Ectodermal cell (in vitro differentiated cells): ENCODE measurements at regions not wholly inside any gene's neighbourhood (a gene's known extent, or its start where the extent isn't known, plus 50 kb on each side); places are given as distances from the start of the nearest gene placed in this dataset.

Experiments
- H3K27ac ChIP-seq: 2 replicates; pipeline ENCODE4 v1.7.0; 2013; ENCODE audit warnings: mild to moderate bottlenecking, low read depth, low read length; ENCODE audit not compliant: insufficient read depth, poor library complexity, severe bottlenecking
- H3K27me3 ChIP-seq: 2 replicates; pipeline ENCODE4 v1.7.0; 2013; ENCODE audit warnings: mild to moderate bottlenecking, low read length; ENCODE audit not compliant: insufficient read depth, control insufficient read depth, poor library complexity, severe bottlenecking
- H3K36me3 ChIP-seq: one replicate; pipeline ENCODE4 v1.7.0; 2013; ENCODE audit warnings: low read length; ENCODE audit not compliant: control insufficient read depth, insufficient read depth
- H3K4me1 ChIP-seq: one replicate; pipeline ENCODE4 v1.7.0; 2013; ENCODE audit warnings: low read length; ENCODE audit not compliant: control insufficient read depth, insufficient read depth
- H3K4me3 ChIP-seq: 2 replicates; pipeline ENCODE4 v1.7.0; 2013; ENCODE audit warnings: low read depth, low read length, control low read depth; ENCODE audit not compliant: insufficient read depth
- H3K9me3 ChIP-seq: 2 replicates; pipeline ENCODE4 v1.7.0; 2013; ENCODE audit warnings: mild to moderate bottlenecking, low read length, moderate library complexity; ENCODE audit not compliant: control insufficient read depth
- WGBS, 2 experiments: methylation state at CpG; one replicate each; pipeline ENCODE4 v1.1.7; 2013; ENCODE audit warnings: missing lambda C conversion rate in 2 of 2; 5-methylcytosine and 5-hydroxymethylcytosine counted together

DNA sequence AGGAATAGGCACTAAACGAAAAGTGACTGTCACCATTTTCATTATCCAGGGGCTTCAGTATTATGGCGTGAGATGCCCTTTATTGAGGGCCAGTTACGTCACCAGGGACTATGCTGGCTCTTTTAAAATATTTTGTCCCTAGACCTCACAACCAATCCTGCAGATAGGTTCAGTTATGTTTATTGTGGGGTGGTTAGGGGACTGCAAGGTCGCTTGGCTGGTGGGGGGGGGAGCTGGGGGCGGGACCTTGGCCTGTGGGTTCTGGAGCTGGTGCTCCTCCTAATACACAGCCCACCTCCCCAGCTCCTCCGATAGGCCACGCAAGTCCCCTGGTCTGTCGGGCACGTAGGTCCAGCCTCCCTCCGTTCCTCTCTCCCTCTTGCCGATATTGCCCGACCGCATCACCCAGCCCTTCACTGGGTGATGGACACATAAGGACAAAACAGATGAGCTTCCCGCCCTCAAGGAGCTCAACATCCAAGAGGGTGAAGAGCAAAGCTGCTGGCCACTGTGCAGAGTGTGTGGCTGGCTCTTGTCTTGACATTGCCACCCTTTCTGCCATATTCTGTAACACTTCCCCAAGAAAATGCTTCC is 271.8 kb downstream of the MATN1 start:
- H3K4me1 ChIP-seq = no peaks in the 10 kb centered on the region
- 86 to 87% methylated on average over 12 to 14 of the region's 14 CpGs for WGBS, 2 experiments
- H3K27me3 ChIP-seq = no peaks in the 10 kb centered on the region
- no peaks in the 10 kb centered on the region for H3K9me3 ChIP-seq
- no peak overlapping the region for H3K27ac ChIP-seq
- no peak overlapping the region for H3K4me3 ChIP-seq
- no peaks in the 10 kb centered on the region for H3K36me3 ChIP-seq

DNA sequence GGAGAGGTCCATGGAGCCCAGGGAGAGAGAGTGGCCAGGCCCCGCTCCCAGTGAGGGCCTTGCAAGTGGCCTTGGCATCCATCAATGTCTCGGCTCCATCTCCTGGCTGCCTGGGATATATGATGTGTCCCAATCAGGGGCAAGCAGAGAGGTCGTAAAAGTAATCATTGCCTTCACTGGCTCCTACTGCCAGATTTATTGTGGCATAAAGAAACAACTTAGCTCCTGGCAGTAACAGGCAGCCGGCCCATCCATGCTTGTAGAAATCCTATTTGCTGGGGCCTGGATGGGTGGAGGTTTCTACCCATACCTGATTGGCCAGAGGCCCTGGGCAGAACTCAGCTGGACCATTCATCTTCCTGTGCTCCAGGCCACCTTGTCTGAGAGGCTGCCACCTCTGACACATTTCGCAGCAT is 272.6 kb downstream of the MATN1 start:
- Histone ChIP-seq H3K27ac (no peak overlapping the region), H3K27me3 (no peaks in the 10 kb centered on the region), H3K4me1 (no peaks in the 10 kb centered on the region), H3K36me3 (no peaks in the 10 kb centered on the region), H3K4me3 (no peak overlapping the region), H3K9me3 (no peaks in the 10 kb centered on the region)
- 90 to 92% methylated on average over 5 of the region's 5 CpGs for WGBS, 2 experiments

- no peaks in the 10 kb centered on the region for H3K9me3 ChIP-seq
- 89 to 90% methylated on average over 7 of the region's 7 CpGs for WGBS, 2 experiments
- no peak overlapping the region for H3K4me3 ChIP-seq
Measured at GRCh38 chr1:30450148-30450817, 273.1 kb downstream of the MATN1 start.

GRCh38 chr1:30449428-30450147 is 273.8 kb downstream of the MATN1 start:
- H3K27ac ChIP-seq = no peak overlapping the region
- H3K36me3 ChIP-seq = no peaks in the 10 kb centered on the region
- no peaks in the 10 kb centered on the region for H3K4me1 ChIP-seq
- no peaks in the 10 kb centered on the region for H3K27me3 ChIP-seq
- no peak overlapping the region for H3K4me3 ChIP-seq
- no peaks in the 10 kb centered on the region for H3K9me3 ChIP-seq
- WGBS, 2 experiments = 89 to 93% methylated on average over 4 of the region's 4 CpGs

More at GRCh38 chr1:30450148-30450817, 273.1 kb downstream of the MATN1 start:
- Histone ChIP-seq H3K27ac (no peak overlapping the region), H3K36me3 (no peaks in the 10 kb centered on the region), H3K4me1 (no peaks in the 10 kb centered on the region), H3K27me3 (no peaks in the 10 kb centered on the region)

DNA sequence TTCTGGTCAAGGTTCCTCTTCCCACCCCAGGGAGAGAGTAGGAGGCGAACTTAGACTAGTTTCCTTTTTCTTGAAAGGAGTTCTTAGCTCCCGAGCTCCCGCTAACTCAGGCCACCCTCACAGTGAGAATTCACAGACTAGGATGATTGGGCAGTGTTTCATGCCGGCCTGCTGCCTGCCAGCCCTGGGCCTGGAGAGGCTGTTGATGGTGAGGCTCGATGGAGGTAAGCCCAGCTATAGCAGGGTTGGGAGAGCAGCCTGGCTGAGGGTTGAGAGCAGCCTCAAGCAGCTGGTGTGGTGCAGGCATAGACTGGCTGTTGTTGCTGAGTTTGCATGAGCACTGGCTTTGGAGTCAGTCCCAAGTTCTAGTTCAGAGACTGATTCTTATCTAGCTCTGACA is 274.4 kb downstream of the MATN1 start:
- 86 to 89% methylated on average over 5 of the region's 5 CpGs for WGBS, 2 experiments
- Histone ChIP-seq H3K4me1 (no peaks in the 10 kb centered on the region), H3K36me3 (no peaks in the 10 kb centered on the region), H3K4me3 (no peak overlapping the region), H3K27me3 (no peaks in the 10 kb centered on the region), H3K9me3 (no peaks in the 10 kb centered on the region), H3K27ac (no peak overlapping the region)

- Histone ChIP-seq H3K36me3 (no peaks in the 10 kb centered on the region), H3K4me3 (no peak overlapping the region), H3K27me3 (no peaks in the 10 kb centered on the region), H3K9me3 (no peaks in the 10 kb centered on the region), H3K4me1 (no peaks in the 10 kb centered on the region), H3K27ac (no peak overlapping the region)
- 93 to 96% methylated on average over 3 of the region's 3 CpGs for WGBS, 2 experiments
Measured at GRCh38 chr1:30447701-30448100, 275.7 kb downstream of the MATN1 start.

DNA sequence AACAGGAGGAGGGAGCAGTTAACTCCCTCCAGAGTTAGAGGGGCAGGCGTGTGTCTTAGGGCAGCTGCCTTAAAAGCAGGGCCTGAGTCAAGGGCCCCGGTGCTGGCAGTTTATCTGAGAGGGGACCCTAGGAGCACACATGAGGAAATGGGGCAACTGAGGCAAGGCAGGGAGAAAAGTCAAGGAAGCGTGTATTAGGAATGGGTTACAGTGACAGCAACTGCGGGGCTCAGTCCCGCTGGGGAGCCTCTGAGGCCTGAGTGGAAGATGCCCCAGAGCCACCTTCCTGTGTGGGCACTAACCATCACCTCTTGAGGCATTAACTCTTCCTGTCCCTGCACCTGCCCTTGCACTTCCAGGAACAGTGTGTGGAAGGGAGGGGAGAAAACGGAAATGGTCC is 276.3 kb downstream of the MATN1 start:
- 72 to 75% methylated on average over 6 of the region's 6 CpGs for WGBS, 2 experiments
- no peaks in the 10 kb centered on the region for H3K9me3 ChIP-seq
- no peaks in the 10 kb centered on the region for H3K4me1 ChIP-seq
- H3K36me3 ChIP-seq = no peaks in the 10 kb centered on the region
- no peak overlapping the region for H3K4me3 ChIP-seq
- H3K27ac ChIP-seq = no peak overlapping the region
- no peaks in the 10 kb centered on the region for H3K27me3 ChIP-seq

- WGBS, 2 experiments = 80 to 83% methylated on average over 9 of the region's 9 CpGs
- no peaks in the 10 kb centered on the region for H3K4me1 ChIP-seq
- no peaks in the 10 kb centered on the region for H3K27me3 ChIP-seq
- no peaks in the 10 kb centered on the region for H3K9me3 ChIP-seq
- no peak overlapping the region for H3K4me3 ChIP-seq
- H3K36me3 ChIP-seq = no peaks in the 10 kb centered on the region
- H3K27ac ChIP-seq = no peak overlapping the region
Measured at GRCh38 chr1:30446508-30446907, 276.9 kb downstream of the MATN1 start.

- Histone ChIP-seq H3K4me1 (no peaks in the 10 kb centered on the region), H3K36me3 (no peaks in the 10 kb centered on the region), H3K4me3 (no peak overlapping the region), H3K9me3 (no peaks in the 10 kb centered on the region), H3K27me3 (no peaks in the 10 kb centered on the region), H3K27ac (no peak overlapping the region)
- 85 to 87% methylated on average over 11 of the region's 11 CpGs for WGBS, 2 experiments
Measured at GRCh38 chr1:30446095-30446494, 277.3 kb downstream of the MATN1 start.

GRCh38 chr1:30445449-30445848 is 277.9 kb downstream of the MATN1 start:
- no peak overlapping the region for H3K4me3 ChIP-seq
- H3K9me3 ChIP-seq = no peaks in the 10 kb centered on the region
- no peaks in the 10 kb centered on the region for H3K36me3 ChIP-seq
- H3K27ac ChIP-seq = no peak overlapping the region
- no peaks in the 10 kb centered on the region for H3K4me1 ChIP-seq
- H3K27me3 ChIP-seq = no peaks in the 10 kb centered on the region
- WGBS, 2 experiments = 87 to 91% methylated on average over 10 of the region's 10 CpGs
